Gastrocnemius medialis (tissue), 4 donors: ENCODE measurements at regions not wholly inside any gene's neighbourhood (a gene's known extent, or its start where the extent isn't known, plus 50 kb on each side); places are given as distances from the start of the nearest gene placed in this dataset.

Source experiments
- CTCF ChIP-seq, 5 experiments: fragments of 450-650 bp in 3 of 5; fragments of 200-600 bp in 2 of 5; sonication (generic) in 2 of 5; IDR thresholded peaks in 4 of 5; conservative IDR thresholded peaks in 1 of 5; 1 replicate in 4 of 5; 2 replicates in 1 of 5; pipeline ENCODE4 v1.5.1; 2016 to 2019; ENCODE audit warnings: antibody characterized with exemption in 5 of 5, mild to moderate bottlenecking in 3 of 5, moderate library complexity in 3 of 5
- POLR2A ChIP-seq, 2 donors: fragments of 450-650 bp; IDR thresholded peaks; one replicate each; pipeline ENCODE4 v1.6.1; 2017; ENCODE audit warnings: antibody characterized with exemption in 2 of 2, mild to moderate bottlenecking in 2 of 2, moderate library complexity in 2 of 2

GRCh38 chr12:28936711-28937110 lies 212.4 kb upstream of the FAR2 start:
- TF ChIP-seq CTCF (IDR thresholded peaks at IDR 0.05 in 4 of 5, conservative IDR thresholded peaks at IDR 0.05 in 1 of 5) (no peak), POLR2A (IDR thresholded peaks at IDR 0.05) (no peak)
